ENCODE measurements at regions not wholly inside any gene's neighbourhood (a gene's known extent, or its start where the extent isn't known, plus 50 kb on each side); places are given as distances from the start of the nearest gene placed in this dataset.

DNA sequence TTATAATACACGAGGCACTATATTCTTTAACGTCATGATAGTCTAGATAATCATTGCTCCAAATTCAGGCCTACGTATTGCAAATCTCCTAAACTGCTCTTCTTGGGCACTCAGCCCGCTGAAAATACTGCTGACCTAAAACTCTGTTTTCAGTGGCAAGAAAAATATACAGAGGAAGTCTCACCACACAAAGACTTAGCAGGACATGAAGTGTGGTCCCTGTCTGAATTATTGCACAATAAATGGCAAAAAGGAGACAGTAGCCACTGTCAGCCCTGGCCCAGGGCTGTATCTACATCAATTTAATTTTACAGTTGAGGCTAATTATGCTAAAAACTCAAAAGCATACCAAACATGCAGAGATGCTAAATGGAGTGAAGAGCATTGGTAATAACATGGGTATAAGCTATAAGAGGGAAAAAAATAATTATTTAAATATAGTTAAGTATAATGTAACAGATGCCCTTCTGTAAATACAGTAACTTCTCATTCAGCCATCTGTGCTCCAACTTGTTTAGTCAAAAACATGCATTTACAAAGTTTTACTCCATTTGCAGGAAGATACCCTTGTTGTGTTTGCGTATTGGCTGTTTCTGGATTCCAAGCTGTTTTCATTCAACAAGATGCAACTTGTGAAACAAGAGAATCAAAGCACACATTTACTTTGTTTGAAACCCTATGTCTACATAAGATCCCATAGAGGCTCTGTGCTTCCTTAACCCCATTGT, 800.0 kb upstream of the LUZP2 start:
- DNase-seq: no peak

DNA sequence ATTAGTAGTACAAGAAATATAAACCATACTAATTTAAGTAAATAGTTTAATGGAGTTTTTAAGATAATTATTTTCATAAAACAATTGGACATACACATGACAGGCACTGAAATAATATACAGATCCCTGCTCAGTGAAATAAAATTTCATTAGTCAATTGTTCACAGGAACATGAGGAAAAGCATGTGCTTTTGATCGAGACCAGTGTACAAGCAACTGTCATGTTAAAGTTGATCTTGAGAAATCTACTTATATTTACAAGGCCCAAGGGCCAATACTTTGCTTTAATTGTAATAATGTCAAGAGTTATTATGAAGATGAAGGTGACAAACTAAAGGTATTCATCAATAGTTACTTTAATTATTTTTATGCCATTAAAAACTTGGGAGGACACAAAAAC, 792.7 kb upstream of the LUZP2 start:
- no peak for DNase-seq

DNA sequence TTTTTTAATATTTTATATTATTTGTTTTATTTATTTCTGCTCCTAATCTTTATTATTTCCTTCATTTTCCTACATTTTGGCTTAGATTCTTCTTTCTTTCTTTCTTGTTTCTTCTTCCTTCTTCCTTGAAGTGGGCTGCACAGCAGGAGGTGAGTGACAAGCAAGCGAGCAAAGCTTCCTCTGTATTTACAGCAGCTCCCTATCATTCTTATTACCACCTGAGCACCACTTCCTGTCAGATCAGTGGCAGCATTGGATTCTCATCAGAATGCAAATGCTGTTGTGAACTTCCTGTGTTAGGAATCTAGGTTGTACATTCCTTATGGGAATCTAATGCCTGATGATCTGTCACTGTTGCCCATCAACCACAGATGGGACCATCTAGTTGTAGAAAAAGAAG, 784.9 kb upstream of the LUZP2 start:
- no peak for DNase-seq

DNA sequence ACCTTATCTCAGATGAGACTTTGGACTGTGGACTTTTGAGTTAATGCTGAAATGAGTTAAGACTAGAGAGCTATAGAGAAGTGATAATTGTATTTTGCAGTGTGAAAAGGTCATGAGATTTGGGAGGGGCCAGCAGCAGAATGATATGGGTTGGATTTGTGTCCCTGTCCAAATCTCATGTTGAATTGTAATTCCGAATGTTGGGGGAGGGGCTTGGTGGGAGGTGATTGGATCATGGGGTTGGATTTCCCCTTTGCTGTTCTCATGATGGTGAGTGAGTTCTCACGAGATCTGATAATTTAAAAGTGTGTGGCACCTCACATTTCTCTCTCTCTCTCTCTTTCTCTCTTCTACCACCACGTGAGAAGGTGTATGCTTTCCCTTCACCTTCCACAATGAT, 777.8 kb upstream of the LUZP2 start:
- no peak for DNase-seq

DNA sequence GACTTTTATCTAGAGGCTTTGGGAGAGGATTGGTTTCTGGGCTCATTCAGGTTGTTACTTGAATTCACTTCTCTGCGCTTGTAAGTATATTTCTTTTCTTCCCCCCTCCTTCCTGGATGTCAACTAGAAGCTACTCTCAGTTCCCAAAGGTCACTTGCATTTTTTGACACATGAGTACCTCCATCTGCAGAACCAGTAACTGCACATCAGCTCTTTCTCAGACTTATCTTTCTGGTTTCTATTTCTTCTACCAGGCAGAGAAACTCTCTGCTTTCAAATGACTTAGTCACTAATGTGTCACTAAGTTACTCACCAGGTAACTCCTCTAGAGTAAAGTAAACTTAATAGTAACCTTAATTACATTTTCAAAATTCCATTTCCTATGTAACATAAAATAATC, 773.0 kb upstream of the LUZP2 start:
- no peak for DNase-seq

DNA sequence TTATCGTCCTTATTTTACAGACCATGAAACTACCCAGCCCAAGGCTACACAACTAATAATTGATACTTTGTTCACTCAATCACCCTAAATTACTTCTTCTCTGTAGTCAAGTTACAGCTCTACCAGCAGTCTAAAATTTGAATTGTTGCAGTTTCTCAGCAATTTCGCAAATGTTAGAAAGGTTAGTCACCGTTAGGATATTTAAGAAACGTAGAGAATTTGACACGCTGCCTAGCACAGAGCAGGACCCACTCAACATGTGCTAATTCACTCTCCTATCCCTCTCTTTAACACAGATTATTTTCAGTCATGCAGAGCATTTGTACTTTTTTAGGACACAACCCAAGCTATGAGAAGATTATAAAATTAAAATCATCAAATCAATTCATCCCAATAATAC, 771.1 kb upstream of the LUZP2 start:
- DNase-seq: peak; percentile 81

DNA sequence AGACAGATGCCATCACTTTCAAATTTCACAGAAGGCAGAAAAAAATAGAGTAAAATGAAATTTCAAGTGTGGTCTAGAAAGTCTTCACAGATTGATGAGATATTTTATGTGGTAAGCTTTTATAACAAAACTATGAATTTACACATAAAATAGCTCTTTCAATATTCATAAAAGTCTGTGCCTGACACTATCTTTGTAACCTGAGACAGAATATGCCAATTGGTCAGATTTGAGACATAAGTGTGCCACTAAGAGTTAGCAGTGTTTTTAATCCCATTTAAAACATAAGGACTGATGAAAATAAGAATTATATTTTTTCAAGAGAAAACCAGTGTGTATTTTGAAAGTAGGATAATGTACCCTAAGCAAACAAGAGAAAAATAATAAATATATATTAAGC, 769.5 kb upstream of the LUZP2 start:
- no peak for DNase-seq

DNA sequence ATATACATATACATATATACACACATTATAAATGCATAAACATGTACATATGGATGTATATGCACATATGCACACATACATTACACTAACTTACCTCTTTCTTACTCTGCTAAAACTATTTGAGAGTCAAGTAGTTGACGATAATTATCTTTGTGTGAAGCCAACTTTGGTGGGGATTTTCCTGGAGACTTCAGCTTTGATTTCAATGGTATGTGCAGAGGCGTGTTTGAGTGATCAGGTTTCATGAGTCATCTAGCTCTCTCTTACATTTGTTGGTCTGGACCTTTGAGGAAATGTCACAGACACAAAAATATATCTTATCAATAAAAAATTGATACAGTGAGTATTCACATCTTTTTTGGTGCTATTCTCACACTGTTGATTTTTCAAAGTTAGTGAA, 769.1 kb upstream of the LUZP2 start:
- peak; percentile 74 for DNase-seq

DNA sequence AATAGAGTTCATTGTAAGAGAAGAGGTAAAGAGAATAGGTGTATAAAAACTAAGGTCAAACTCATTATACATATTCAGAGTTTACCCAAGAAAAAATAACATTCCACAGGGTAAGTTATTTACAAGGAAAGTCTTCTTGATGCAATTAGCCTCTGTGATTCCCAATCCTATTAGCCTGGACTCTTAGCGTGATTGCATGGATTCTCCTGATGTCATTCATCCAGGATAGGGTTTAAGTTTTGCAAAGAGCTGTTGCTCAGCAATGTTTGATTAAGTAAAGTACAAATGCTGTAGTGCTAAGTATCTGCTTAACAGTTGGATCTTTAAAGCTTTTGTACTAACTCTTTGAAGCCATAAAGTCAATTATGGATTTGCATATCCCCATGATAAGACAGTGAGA, 767.8 kb upstream of the LUZP2 start:
- no peak for DNase-seq

DNA sequence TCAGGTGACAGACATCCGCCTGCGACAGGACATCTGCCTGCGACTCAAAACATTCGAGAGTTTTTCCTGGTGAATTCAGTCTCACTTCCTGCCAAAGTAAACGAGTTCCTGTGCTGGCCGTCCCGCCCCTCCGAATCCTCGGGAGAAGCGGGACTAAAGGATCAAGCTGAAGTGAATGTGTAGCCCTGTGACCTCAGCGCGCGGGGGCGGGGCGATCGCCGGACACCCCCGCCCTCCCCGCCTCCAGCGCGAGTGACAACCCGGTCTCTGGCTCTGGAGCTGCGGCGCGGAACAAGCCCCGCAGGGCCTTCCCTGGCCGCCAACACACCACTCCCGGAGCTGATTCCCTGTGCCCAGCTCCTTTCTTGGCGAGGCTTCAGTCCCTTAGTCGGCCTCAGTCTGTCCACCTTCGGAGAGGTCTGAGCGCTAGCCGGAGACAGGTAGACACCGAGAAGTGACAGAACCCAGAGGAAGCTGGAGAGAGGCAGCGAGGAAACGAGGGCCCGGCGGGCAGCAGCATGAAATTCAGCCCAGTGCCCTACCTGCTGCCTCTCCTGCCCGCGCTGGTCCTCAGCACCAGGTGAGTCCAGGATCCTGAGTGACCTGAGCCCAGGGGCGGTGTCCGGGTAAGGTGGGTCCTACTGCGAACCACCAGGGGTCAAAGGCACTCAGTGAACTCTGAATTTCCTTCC, 766.4 kb upstream of the LUZP2 start:
- no peak for DNase-seq

DNA sequence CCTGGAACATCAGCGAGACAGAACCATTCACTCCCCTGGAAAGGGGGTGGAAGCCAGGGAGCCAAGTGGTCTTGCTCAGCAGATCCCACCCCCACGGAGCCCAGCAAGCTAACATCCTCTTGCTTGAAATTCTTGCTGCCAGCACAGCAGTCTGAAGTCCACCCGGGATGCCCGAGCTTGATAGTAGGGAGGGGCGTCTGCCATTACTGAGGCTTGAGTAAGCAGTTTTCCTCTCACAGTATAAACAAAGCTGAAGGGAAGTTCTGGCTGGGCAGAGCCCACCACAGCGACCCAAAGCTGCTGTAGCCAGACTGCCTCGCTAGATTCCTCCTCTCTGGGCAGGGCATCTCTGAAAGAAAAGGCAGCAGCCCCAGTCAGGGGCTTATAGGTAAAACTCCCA, 764.8 kb upstream of the LUZP2 start:
- DNase-seq: peak; percentile 32

DNA sequence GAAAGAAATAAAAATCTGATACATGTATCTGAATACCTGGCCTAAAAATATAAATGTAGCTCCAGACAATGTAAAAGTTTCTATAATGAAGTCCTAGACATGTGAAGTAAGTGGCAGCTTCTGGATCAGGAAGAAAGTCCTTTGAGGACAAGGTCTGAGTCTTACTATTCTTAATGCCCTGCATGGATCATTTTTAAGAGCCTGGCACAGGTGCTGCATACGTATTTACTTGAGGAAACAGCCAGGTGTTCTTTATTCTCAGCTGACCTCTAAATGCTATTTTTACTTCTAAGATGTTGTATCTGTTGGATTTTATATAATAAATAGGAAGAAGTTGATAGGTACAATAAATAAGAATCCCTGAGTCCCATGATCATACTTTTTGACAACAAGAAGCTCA, 750.0 kb upstream of the LUZP2 start:
- DNase-seq: no peak

DNA sequence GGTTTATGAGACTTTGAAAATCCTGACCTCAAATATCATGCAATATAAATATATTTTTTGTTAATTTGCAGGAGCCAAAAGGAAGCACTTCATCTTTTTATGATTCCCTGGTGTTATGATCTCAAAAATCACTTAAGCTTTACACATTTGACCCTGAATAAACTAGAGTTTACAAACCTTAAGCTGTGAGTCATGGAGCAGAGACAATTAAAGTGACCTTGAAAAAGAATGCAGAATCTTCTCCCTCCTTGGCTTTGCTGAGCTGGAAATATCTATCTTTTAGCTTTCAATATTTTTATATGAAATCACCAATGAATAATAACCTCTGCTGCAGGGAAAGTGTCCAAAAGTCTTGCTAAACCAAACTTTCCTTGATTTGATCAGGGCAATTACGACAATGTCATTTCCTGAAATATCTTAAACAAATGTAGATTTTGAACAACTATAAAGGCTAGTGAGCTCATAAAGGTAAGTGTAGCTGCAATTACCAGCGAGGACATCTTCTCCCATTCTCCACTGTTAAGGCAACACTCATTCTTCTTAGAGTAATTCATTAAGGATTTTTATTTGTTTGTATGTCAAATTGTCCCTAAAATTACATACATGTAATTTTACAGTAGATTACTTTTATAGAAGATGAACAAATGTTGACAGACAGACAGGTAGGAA, 747.0 kb upstream of the LUZP2 start:
- DNase-seq: peak; percentile 30

DNA sequence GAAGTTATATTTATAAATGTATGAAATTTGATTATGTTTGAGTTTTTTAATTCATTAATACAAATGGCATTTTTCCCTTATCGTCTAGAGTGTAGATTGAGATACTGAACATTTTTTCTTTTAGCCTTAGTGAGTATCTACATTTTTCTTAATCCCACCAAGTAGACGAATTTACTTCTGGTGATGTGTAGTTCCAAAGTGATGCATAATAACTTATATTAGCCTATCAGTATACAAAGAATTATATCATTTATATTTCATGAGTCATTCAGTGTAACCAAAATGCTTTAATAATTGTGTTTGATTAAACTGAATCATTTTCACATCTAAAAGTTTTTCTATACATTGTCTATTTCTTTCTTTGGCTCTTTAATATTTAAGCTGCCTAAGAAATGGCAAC, 745.6 kb upstream of the LUZP2 start:
- DNase-seq: no peak

DNA sequence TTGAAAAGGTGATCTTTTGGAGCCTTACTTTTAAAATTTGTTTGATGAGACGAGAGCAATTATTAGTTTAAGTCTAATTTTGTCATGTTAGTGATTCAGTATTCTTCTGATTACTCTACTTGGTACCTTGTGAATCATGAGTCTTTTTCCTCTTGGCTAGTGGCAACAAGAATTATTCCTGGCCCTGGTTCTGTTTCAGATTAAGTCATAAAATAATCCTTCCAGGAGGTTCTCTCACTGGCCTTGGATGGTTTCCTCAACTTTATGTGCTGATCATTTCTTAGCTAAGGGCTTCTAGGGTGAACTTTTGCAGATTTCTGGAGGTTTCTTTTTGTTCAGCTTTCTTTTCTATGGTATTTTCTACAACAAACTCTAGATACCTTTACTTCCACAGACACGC, 741.8 kb upstream of the LUZP2 start:
- DNase-seq: no peak

DNA sequence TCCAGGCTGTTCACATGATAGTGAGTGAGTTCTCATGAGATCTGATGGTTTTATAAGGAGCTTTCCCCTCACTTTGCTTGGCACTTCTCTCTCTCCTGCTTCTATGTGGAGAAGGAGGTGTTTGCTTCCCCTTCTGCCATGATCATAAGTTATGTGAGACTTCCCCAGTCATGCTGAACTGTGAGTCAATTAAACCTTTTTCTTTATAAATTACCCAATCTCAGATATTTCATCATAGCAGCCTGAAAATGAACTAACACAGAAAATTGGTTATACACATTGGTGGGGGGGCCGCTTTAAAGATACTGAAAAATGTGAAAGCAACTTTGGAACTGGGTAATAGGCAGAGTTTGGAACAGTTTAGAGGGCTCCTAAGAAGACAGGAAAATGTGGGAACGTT, 741.1 kb upstream of the LUZP2 start:
- no peak for DNase-seq

DNA sequence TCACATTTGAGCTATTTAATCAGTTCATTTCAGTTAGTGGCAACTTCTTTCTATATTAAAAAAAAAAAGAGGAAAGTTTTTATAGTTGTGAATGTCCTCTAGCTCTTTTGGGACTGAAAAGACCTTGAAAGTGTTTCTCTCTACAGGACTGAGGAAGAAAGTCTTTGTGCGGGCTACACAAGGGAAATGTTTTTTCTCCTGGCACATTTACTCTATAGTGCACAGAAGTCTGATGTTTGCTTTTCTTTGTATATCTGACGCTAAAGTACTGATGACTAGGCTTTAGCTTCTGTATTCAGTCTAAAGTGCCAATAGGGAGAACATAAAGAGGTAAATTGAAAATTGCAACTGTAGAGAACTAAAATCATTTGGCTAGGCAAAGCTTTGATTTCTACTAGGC, 737.4 kb upstream of the LUZP2 start:
- no peak for DNase-seq

DNA sequence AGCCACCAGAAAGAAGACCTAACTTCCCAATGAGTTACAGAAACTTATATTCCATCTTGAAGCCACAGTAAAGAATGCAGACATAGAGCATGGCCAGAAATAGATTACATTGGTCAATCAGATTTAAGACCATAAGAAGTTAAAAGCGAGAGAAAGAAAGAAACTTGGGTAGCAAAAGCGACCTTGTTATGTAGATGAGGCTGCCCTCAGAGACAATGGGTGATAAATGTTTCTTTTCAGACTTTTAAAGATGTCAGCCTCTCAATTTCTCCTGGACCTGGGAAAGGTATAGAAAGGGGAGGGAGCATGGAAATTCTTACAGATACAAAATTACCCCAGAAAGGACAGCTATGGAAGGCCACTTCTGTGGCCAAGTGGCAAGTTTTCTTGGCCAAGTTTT, 732.6 kb upstream of the LUZP2 start:
- no peak for DNase-seq

DNA sequence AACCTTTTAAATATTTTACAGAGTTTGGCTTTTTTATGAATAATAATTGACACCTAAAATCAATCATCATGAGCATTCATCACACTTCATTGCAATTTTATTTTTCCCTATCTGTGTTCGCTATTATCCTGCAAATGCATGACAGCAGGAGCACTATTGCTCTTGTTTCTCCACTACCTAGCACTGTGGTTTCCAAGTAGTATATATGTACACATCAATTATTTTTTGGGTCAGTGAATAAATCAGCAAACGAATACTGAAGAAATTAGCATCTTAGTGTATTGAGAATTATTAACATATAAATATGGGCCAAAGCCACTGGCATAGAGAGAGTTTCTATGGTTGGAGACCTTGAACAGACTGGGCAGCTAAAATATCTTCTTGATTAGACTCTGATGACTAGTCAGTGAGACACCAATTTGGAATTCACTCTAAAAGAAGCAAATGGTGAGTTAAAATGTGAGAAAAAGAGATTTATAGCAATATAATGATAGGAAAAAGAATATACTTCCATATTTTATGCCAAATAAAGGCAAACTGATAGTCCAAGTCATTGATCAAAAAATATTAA, 731.1 kb upstream of the LUZP2 start:
- peak; percentile 69 for DNase-seq

DNA sequence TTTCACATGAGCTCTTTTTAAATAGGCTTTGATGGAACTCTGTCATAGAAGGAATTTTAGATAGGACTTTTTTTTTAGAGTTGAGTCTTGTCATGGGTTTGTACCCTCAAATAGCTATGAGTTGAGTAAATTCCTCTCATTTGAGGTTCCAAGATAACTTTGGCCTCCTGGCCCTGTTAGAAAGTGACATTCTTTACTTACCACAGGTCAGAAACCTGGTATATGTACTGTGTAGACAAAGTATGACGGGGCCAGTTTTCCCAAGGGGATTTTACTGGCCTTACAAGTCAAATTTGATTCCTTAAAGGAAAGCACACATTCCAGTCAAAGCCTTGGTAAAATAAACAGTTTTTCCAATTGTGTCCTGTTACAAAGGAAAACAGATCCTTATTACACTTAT, 729.3 kb upstream of the LUZP2 start:
- no peak for DNase-seq

DNA sequence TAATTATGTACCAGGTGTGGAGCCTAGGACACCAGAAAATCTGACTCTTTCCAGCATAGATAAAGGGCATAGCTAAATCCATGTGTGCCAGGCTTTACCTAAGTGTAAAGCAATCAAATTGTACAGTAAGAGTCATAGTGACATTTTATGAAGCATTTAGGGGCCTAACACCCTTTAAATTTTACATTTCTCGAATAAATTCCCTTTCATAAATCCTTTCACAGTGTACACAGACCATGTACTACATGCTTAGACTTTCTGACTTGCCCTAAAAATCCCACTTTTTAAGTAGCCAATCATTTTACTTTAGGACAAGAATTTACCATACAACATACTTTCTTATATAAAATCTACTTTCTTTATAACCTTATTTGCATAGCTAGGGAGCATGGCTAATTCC, 727.6 kb upstream of the LUZP2 start:
- no peak for DNase-seq

DNA sequence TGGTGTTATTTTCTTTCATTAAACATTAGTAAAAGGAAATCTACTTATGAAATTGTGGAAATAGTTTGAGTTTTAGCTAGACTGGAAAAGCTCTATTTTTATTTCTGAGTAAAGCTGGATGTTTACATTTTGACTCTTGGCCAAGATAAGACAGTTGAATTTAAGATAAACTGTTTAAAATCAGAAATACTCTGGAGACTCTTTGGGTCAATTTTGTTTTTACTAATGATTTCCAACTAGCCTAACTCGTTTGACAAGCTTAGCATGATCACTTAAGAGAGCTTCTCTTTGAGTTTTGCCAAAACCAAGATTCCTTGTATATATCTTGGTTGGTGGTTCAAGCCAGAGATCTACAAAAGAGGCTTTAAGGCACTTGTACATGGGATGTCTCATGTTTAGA, 724.8 kb upstream of the LUZP2 start:
- no peak for DNase-seq

DNA sequence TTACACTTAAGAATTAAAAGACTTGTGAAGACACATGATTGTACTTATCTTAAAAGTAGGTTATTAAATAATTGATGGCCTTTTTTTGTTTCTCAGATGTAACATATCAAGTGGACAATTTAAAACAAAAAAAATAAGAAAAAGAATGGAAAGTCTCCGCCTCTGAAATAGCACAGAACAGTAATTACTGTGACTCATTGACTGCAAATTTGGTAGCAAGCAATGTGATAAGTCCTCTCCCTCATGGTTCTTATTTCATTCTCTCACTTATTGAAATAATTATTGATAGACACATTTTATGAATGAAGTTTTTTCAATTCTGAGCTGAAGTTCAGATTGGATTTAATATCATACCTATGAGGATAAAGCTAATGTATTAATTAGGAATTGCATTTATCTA, 717.9 kb upstream of the LUZP2 start:
- DNase-seq: peak; percentile 73

DNA sequence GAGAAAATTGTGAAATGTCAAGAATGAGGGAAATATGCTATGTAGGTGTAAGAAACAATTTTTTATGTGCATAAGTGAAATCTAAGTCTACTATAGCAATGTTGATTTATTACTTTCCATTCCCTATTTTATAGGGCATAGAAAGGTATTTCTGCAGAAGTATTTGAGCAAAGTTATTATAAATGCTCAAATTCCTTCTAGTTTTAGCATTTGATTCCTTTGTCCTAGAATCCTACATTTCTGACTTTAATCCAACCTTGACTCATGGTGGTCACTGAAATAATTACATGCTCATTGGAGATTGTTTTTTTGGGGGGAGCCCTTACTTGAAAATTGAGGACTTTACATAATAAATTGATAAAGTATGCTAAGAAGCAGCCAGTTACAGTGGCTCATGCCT, 716.6 kb upstream of the LUZP2 start:
- DNase-seq: peak; percentile 72
